HFFc6 (cell line): ENCODE measurements at regions not wholly inside any gene's neighbourhood (a gene's known extent, or its start where the extent isn't known, plus 50 kb on each side); places are given as distances from the start of the nearest gene placed in this dataset.

Experiments
- DNase-seq: peaks from one replicate; pipeline ENCODE4 v3.0.0-alpha.2; 2018
- H3K27ac Mint-ChIP-seq: 2 replicates; pipeline ENCODE4 v1.8.0; 2020; ENCODE audit warnings: mild to moderate bottlenecking, mixed read lengths
- H3K27me3 Mint-ChIP-seq: 2 replicates; pipeline ENCODE4 v1.8.0; 2021; ENCODE audit warnings: mild to moderate bottlenecking, moderate library complexity, mixed read lengths; ENCODE audit not compliant: insufficient read depth
- H3K36me3 Mint-ChIP-seq: 2 replicates; pipeline ENCODE4 v1.8.0; 2021; ENCODE audit warnings: low read depth, mixed read lengths
- H3K4me1 Mint-ChIP-seq: 2 replicates; pipeline ENCODE4 v1.8.0; 2020; ENCODE audit warnings: low read depth, mixed read lengths
- H3K4me3 Mint-ChIP-seq: 2 replicates; pipeline ENCODE4 v1.8.0; 2020; ENCODE audit warnings: mild to moderate bottlenecking, moderate library complexity, mixed read lengths
- H3K9me3 Mint-ChIP-seq: 2 replicates; pipeline ENCODE4 v1.8.0; 2020; ENCODE audit warnings: mild to moderate bottlenecking, mixed read lengths
- TF ChIP-seq, protein P1 (sequence below): fragments of 200-600 bp; sonication (generic); IDR thresholded peaks from 2 replicates; pipeline ENCODE4 v1.5.0; 2021; ENCODE audit warnings: antibody characterized with exemption, mild to moderate bottlenecking

DNA sequence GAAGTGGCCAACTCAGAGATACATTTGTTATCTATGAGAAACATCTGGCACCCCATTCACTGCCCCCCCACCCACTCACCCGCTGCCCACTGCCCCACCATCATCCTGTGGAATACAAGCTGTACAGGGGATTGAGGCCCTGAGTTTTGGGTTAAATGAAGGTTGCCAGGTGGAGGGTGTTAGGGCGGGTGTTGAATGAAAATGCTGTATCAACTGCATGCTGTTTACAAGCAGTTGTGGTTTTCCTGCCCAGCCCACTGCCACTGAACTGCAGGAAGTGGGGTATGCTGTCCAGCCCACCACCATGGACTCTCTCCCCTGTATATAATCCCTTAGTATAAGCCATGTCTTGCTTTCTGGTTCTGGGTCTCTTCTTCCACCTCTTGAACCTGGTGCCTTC, 481.9 kb downstream of the METTL4 start:
- no peaks in the 10 kb centered on the region for H3K9me3 Mint-ChIP-seq
- no peak overlapping the region for H3K4me3 Mint-ChIP-seq
- TF ChIP-seq, protein P1, sequence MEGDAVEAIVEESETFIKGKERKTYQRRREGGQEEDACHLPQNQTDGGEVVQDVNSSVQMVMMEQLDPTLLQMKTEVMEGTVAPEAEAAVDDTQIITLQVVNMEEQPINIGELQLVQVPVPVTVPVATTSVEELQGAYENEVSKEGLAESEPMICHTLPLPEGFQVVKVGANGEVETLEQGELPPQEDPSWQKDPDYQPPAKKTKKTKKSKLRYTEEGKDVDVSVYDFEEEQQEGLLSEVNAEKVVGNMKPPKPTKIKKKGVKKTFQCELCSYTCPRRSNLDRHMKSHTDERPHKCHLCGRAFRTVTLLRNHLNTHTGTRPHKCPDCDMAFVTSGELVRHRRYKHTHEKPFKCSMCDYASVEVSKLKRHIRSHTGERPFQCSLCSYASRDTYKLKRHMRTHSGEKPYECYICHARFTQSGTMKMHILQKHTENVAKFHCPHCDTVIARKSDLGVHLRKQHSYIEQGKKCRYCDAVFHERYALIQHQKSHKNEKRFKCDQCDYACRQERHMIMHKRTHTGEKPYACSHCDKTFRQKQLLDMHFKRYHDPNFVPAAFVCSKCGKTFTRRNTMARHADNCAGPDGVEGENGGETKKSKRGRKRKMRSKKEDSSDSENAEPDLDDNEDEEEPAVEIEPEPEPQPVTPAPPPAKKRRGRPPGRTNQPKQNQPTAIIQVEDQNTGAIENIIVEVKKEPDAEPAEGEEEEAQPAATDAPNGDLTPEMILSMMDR = no peak
- H3K27me3 Mint-ChIP-seq = no peaks in the 10 kb centered on the region; the same call in 1 of the 2 replicates
- no peaks in the 10 kb centered on the region for H3K36me3 Mint-ChIP-seq
- H3K4me1 Mint-ChIP-seq = no peaks in the 10 kb centered on the region
- no peak for DNase-seq
- no peak overlapping the region for H3K27ac Mint-ChIP-seq

DNA sequence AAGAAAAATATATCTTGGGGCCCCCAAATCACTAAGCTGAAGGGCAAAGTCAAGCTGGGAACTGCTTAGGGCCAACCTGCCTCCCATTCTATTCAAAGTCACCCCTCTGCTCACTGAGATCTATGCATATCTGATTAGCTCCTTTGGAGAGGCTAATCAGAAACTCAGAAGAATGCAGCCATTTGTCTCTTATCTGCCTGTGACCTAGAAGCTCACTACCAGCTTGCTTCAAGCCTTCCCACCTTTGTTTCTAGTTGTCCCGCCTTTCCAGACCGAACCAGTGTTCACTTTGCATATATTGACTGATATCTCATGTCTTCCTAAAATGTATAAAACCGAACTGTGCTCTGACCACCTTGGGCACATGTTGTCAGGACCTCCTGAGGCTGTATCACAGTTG, 479.4 kb downstream of the METTL4 start:
- TF ChIP-seq, protein P1 = no peak

DNA sequence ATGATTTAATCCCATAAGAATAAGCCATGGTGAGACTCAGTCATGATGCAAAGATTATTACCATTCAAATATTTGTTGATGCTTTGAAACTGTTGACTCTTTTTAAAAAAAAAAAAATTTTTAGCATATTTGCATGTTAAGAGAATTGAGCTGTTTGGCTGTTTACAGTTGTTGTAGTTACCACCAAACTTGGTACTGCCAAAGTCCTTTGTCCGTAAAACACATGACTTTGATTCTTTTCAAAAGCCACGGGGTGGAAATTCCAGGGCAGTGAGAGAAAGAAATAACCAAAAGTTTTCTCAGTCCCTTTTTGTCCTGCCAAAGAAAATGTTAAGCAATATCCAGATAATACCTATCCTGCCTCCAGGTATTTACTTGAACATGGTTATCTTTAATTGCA, 474.8 kb downstream of the METTL4 start:
- DNase-seq = no peak
- TF ChIP-seq, protein P1 = no peak
- H3K27ac Mint-ChIP-seq = no peak overlapping the region
- H3K27me3 Mint-ChIP-seq = no peaks in the 10 kb centered on the region; the same call in 1 of the 2 replicates
- H3K4me1 Mint-ChIP-seq = no peaks in the 10 kb centered on the region
- H3K9me3 Mint-ChIP-seq = no peaks in the 10 kb centered on the region
- no peak overlapping the region for H3K4me3 Mint-ChIP-seq
- H3K36me3 Mint-ChIP-seq = no peaks in the 10 kb centered on the region

More for the DNA sequence above, 479.4 kb downstream of the METTL4 start:
- Mint-ChIP-seq H3K27ac (no peak overlapping the region), H3K4me1 (no peaks in the 10 kb centered on the region), H3K4me3 (no peak overlapping the region), H3K27me3 (no peaks in the 10 kb centered on the region; the same call in 1 of the 2 replicates), H3K9me3 (no peaks in the 10 kb centered on the region), H3K36me3 (no peaks in the 10 kb centered on the region)
- DNase-seq = no peak

DNA sequence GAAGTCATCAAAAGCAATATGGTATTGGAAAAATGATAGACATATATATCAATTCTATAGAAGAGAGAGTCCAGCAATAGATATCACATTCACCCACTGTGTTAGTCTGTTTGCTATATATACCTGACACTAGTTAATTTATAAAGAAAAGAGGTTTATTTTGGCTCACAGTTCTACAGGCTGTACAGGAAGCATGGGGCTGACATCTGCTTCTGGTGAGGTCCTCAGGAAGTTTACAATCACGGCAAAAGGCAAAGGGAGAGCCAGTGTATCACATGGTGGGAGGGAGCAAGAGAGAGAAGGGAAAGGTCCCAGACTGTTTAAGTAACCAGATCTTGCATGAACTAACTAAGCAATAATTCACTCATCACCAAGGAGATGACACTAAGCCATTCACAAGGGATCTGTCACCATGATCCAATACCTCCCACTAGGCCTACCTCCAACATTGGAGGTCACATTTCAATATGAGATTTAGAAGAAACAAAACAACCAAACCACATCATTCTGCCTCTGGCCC, 470.6 kb downstream of the METTL4 start:
- TF ChIP-seq, protein P1 = no peak
- DNase-seq = no peak
- Mint-ChIP-seq H3K27ac (no peak overlapping the region), H3K4me1 (peaks cover 8% of the 10 kb centered on the region), H3K27me3 (no peaks in the 10 kb centered on the region), H3K36me3 (no peaks in the 10 kb centered on the region), H3K9me3 (no peaks in the 10 kb centered on the region), H3K4me3 (no peak overlapping the region)

DNA sequence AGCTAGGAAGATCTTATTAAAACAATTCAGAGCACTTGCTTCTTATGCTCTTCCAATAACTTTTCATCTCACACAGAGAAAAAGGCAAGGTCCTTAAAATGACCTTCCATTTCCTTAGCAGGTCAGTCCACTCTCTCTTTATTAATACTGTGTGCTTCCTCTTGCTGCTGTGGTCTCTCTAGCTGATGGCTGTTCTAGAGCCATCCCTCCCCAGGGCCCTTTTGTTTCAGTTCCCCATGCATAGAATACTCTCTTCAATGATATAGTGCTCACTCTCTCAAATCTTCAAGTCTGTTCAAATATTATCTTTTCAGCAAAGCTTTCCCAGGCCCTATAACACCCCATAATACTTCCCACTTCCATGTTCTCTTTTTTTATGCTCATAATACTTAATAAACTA, 469.3 kb downstream of the METTL4 start:
- Mint-ChIP-seq H3K4me1 (peaks cover 8% of the 10 kb centered on the region), H3K36me3 (no peaks in the 10 kb centered on the region), H3K4me3 (no peak overlapping the region), H3K27ac (no peak overlapping the region), H3K27me3 (peaks cover 1% of the 10 kb centered on the region; the same call in 1 of the 2 replicates), H3K9me3 (no peaks in the 10 kb centered on the region)
- TF ChIP-seq, protein P1 = no peak
- no peak for DNase-seq

DNA sequence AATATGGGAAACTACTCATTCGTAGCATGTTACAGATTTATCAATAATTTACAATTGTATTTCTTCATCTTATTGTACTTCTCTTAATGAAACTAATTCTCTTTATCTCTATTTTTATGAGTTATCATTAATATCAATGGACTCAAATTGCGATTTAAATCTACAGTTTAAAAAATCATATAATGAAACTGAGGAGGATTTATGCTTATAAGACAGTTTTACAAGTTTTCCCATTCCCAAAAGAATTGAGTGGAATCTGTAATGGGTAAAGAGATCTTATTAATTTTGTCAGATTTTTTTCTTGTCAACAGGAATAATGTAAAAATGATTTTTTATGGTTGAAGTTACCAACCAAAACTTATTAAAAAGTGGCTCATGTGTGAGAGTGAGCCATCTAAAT, 468.0 kb downstream of the METTL4 start:
- Mint-ChIP-seq H3K4me3 (no peak overlapping the region), H3K27ac (no peak overlapping the region), H3K27me3 (peaks cover 1% of the 10 kb centered on the region; the same call in 1 of the 2 replicates), H3K4me1 (peaks cover 8% of the 10 kb centered on the region), H3K9me3 (no peaks in the 10 kb centered on the region), H3K36me3 (no peaks in the 10 kb centered on the region)
- no peak for DNase-seq
- TF ChIP-seq, protein P1 = no peak
